Right lobe of liver (tissue), 6 donors: ENCODE measurements at regions not wholly inside any gene's neighbourhood (a gene's known extent, or its start where the extent isn't known, plus 50 kb on each side); places are given as distances from the start of the nearest gene placed in this dataset.

ENCODE experiments used
- ATAC-seq, 4 donors: fragments of 200-7000 bp; cut with Tn5 transposase; one replicate each; pipeline ENCODE4 v1.9.1; 2020; ENCODE audit warnings: mild to moderate bottlenecking in 4 of 4, moderate library complexity in 4 of 4
- DNase-seq, 3 donors: peaks; one replicate each; pipeline ENCODE4 v3.0.0-alpha.2; 2020
- H3K27ac ChIP-seq, 3 donors: fragments of 200-600 bp; one replicate each; pipeline ENCODE4 v1.8.0; 2022
- H3K27me3 ChIP-seq, 2 donors: fragments of 200-600 bp; one replicate each; pipeline ENCODE4 v1.8.0; 2022
- H3K36me3 ChIP-seq, 4 donors: fragments of 200-600 bp; sonication (generic) in 1 of 4; one replicate each; pipeline versions ENCODE4 v1.5.1 to v1.8.0; 2017 to 2022; ENCODE audit warnings: control low read depth in 1 of 4
- H3K4me1 ChIP-seq, 4 donors: fragments of 200-600 bp; sonication (generic) in 1 of 4; one replicate each; pipeline versions ENCODE4 v1.5.1 to v1.8.0; 2017 to 2022; ENCODE audit warnings: control low read depth in 1 of 4
- H3K4me3 ChIP-seq, 3 donors: fragments of 200-600 bp; one replicate each; pipeline ENCODE4 v1.8.0; 2022
- H3K9me3 ChIP-seq, 4 donors: fragments of 200-600 bp; sonication (generic) in 1 of 4; one replicate each; pipeline versions ENCODE4 v1.5.1 to v1.8.0; 2017 to 2022; ENCODE audit warnings: control low read depth in 1 of 4
- POLR2A ChIP-seq: fragments of 450-650 bp; IDR thresholded peaks from one replicate; pipeline ENCODE4 v1.6.1; 2017; ENCODE audit warnings: antibody characterized with exemption, mild to moderate bottlenecking
- WGBS: methylation state at CpG from one replicate; pipeline ENCODE4 v1.1.6; 2018; ENCODE audit warnings: low coverage, low lambda C conversion rate; ENCODE audit not compliant: insufficient coverage; ENCODE audit errors: missing lambda C conversion rate; 5-methylcytosine and 5-hydroxymethylcytosine counted together
- intact Hi-C, 2 donors: fragments of 100-400 bp; cut with DNase I; formaldehyde crosslinking; loops; one replicate each; pipeline versions ENCODE4 v1.11.2 to v1.14.1; 2022
- TF ChIP-seq, protein P1 (sequence below), 4 donors: fragments of 200-600 bp in 3 of 4; fragments of 450-650 bp in 1 of 4; IDR thresholded peaks; one replicate each; pipeline versions ENCODE4 v1.5.1 to v1.8.0; 2016 to 2022; ENCODE audit warnings: antibody characterized with exemption in 4 of 4, mild to moderate bottlenecking in 2 of 4
- donor health status: DM: no; HTN: yes; CAD: no.
- donor health status: DM: no; HTN: no; CAD: no.
- donor health status: DM: no; HTN: no; CAD: no.
- donor health status: DM: no; HTN: yes; CAD: no.
- donor health status: DM: no; HTN: yes; CAD: no.

DNA sequence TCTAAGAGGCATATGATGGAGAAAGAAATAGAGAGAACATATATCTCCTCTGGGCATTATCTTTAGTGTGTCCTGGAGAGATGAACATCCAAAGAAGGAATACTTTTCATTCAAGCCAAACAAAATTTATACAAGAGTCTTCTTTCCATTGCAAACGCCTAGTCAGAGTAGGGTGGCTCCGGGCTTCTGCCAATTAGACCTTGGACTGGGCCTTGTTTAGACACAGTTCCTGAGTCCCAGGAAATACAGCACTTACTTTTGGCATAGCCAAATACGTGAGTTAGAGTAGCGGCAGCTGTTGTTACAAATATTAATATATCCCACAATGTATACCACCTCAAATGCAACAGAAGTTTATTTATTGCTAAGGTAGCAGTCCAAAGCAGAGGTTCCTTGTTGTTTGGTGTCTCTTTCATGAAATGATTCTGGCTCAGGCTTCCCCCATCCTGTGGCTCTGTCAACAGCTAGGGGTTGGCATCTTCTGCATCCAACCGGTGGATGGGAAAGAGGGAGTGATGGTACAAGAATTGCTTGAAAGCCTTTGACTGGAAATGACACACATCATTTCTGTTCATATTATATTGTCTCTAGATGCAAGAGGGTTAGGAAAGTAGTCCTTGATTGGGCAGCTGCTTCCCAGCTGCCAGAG lies 148.0 kb upstream of the SPACA1 start:
- intact Hi-C loops, result no loop called here

DNA sequence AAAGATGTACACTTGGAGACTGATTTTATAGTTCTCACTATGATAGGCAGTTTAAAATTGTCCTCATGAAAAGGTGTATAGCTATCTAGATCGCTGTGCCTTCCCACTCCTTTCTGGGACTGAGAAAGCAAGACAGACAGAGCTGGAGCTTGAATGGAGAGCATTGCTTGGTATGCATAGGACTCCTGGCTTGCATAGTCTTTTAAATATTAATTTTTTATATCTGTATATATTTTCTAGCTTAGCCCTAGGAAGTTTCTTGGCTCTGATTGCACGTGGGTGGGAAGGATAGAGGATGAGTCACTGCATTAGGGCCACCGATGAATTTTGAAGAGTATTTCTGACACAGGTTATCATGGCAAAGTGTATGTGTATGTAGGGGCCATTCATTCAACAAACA lies 150.0 kb upstream of the SPACA1 start:
- no peaks in the 10 kb centered on the region for H3K27me3 ChIP-seq
- peaks cover 0 to 16% (median 0%) of the 10 kb centered on the region in 4 donors for H3K4me1 ChIP-seq
- no peak overlapping the region for H3K4me3 ChIP-seq
- no peaks in the 10 kb centered on the region for H3K36me3 ChIP-seq
- H3K27ac ChIP-seq, result no peak overlapping the region
- TF ChIP-seq POLR2A, result no peak
- TF ChIP-seq, protein P1, sequence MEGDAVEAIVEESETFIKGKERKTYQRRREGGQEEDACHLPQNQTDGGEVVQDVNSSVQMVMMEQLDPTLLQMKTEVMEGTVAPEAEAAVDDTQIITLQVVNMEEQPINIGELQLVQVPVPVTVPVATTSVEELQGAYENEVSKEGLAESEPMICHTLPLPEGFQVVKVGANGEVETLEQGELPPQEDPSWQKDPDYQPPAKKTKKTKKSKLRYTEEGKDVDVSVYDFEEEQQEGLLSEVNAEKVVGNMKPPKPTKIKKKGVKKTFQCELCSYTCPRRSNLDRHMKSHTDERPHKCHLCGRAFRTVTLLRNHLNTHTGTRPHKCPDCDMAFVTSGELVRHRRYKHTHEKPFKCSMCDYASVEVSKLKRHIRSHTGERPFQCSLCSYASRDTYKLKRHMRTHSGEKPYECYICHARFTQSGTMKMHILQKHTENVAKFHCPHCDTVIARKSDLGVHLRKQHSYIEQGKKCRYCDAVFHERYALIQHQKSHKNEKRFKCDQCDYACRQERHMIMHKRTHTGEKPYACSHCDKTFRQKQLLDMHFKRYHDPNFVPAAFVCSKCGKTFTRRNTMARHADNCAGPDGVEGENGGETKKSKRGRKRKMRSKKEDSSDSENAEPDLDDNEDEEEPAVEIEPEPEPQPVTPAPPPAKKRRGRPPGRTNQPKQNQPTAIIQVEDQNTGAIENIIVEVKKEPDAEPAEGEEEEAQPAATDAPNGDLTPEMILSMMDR (IDR thresholded peaks at IDR 0.05), result no peak
- H3K9me3 ChIP-seq, result no peaks in the 10 kb centered on the region
- WGBS, result 64% methylated on average over 3 of the region's 3 CpGs
- no peak for DNase-seq
- no peak for ATAC-seq
- intact Hi-C loops, result no loop called here

More for the DNA sequence above, 148.0 kb upstream of the SPACA1 start:
- WGBS, result 27% methylated on average over 5 of the region's 5 CpGs
- no peak for TF ChIP-seq POLR2A
- TF ChIP-seq, protein P1 (IDR thresholded peaks at IDR 0.05), result no peak
- Histone ChIP-seq H3K9me3 (no peaks in the 10 kb centered on the region), H3K4me3 (no peak overlapping the region), H3K4me1 (peaks cover 0 to 16% (median 0%) of the 10 kb centered on the region in 4 donors), H3K27ac (peak overlapping the region in 2 of 3 donors; percentile 19 to 65), H3K36me3 (no peaks in the 10 kb centered on the region), H3K27me3 (no peaks in the 10 kb centered on the region)
- ATAC-seq (peak; percentile 92 to 96 (median 94)), DNase-seq (peak; percentile 52 to 81 (median 68))

DNA sequence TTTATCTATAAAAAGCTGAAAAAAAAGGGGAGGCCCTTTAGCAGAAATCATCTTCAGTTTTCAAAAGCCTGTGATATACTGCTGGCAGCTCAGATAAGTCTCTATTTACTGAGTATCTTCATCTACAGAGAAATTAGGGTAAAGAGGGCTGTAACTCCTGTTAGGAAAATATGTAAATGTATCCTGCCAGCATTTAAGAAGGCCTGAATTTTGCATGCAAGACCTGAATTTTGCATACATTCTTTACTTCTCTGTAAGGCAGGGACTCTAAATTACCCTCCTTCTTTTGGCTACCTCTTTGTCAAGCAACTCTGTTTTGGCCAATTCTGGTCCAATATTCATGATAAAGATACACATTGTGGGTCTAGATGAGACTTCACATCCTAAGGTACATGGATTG lies 150.6 kb upstream of the SPACA1 start:
- Histone ChIP-seq H3K27me3 (no peaks in the 10 kb centered on the region), H3K36me3 (no peaks in the 10 kb centered on the region), H3K4me3 (no peak overlapping the region), H3K4me1 (peaks cover 0 to 16% (median 0%) of the 10 kb centered on the region in 4 donors), H3K9me3 (no peaks in the 10 kb centered on the region), H3K27ac (no peak overlapping the region)
- ATAC-seq (no peak), DNase-seq (no peak)
- TF ChIP-seq, protein P1 (IDR thresholded peaks at IDR 0.05), result no peak
- TF ChIP-seq POLR2A, result no peak
- intact Hi-C loops, result no loop called here

DNA sequence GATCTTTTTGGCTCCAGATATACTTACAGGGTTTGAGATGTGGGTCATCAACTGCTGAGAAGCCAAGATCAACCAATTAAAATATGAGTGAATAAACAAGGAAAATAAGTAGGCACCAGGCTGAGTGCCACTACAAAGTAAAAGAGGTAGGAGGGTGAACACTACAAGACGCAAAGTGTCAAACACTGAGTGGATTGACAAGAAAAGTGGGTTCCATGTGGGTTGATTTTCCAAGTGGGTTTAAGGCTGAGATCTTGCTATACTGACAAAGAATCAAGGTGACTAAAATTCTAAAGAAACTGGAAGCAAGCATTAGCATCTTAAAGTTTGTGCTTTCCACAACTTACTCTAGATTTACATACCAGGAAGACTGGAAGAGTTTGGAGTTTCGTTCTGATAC lies 160.4 kb upstream of the SPACA1 start:
- no peaks in the 10 kb centered on the region for H3K9me3 ChIP-seq
- H3K4me1 ChIP-seq, result no peaks in the 10 kb centered on the region
- ATAC-seq (no peak), DNase-seq (no peak)
- intact Hi-C loops, result no loop called here
- WGBS, result 75% methylated on average over 2 of the region's 2 CpGs
- H3K27me3 ChIP-seq, result no peaks in the 10 kb centered on the region
- H3K27ac ChIP-seq, result no peak overlapping the region
- TF ChIP-seq, protein P1 (IDR thresholded peaks at IDR 0.05), result no peak
- no peak for TF ChIP-seq POLR2A
- no peak overlapping the region for H3K4me3 ChIP-seq
- H3K36me3 ChIP-seq, result no peaks in the 10 kb centered on the region
